ENCODE measurements at regions not wholly inside any gene's neighbourhood (a gene's known extent, or its start where the extent isn't known, plus 50 kb on each side); places are given as distances from the start of the nearest gene placed in this dataset.

DNA sequence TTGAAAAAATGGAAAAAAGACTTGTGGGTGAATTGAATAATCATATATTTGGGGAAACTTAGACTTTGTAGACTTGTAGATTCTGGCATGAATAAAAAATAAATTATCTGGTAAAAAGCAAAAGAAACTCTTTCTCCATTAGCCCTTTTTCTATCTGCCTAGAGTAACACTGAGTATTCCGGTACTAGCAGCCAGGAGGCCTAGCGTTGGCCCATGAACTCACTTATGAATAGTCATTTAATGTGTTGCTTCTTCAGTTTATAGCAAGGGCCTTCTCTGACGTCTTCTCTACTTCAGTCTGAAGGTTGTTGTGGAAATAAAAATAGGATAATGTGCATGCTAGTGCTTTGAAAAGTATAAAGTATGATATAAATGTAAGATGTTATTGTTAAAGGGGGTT, 851.2 kb upstream of the NR2F2 start:
- DNase-seq = no peak

DNA sequence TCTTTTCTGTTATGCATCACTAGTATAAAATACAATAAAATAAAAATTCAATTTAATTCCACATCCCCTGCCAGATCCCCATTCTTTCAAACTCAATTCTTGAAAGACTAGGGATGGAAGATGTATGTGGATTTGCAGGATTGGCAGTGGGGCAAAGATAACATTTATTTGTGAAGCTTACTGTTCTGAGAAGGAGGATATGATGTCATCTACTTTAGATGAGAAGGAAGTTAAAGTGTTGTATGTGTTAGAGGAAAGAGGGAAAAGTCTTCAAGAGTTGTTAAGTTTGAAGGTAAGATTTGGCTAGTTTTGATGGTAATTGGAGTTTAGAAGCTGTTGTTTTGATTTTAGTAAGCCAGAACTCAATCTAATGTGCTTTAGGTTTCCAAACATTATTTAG, 845.1 kb upstream of the NR2F2 start:
- no peak for DNase-seq

DNA sequence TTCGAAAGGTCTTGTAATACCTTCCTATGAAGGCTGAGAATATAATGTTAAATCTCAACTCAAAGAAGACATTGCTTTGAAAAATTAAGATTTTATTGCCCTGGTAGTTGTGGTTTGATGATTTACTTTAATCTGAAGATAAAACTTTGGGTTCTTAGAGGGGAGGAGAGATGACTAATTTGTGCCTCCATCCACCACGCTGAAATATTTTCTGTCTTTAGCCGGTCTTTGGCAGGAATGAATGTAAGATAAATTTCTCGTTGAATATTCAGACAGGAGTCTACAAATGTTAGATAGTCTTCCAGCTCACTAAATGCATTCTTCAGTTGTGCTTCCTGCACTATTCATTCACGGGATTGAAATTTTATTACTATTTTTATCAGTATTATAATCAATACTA, 844.3 kb upstream of the NR2F2 start:
- no peak for DNase-seq

DNA sequence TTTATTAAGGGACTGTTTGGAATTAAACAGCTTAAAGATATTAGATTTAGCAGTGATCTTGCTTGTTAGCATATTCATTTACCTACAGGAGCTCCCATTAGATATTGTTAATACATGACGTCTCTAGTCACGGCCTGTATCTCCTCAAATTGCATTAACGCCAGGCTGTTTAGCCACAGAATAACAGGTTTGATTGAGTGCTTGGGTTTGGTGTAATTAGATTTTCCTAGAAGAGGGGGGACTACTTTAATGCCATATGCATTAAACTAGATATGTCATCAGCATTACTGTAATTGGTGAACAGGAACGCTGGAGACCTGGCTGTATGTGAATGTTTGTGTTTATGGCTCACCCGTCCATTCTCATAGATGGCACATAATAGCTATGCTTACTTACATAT, 841.4 kb upstream of the NR2F2 start:
- no peak for DNase-seq

DNA sequence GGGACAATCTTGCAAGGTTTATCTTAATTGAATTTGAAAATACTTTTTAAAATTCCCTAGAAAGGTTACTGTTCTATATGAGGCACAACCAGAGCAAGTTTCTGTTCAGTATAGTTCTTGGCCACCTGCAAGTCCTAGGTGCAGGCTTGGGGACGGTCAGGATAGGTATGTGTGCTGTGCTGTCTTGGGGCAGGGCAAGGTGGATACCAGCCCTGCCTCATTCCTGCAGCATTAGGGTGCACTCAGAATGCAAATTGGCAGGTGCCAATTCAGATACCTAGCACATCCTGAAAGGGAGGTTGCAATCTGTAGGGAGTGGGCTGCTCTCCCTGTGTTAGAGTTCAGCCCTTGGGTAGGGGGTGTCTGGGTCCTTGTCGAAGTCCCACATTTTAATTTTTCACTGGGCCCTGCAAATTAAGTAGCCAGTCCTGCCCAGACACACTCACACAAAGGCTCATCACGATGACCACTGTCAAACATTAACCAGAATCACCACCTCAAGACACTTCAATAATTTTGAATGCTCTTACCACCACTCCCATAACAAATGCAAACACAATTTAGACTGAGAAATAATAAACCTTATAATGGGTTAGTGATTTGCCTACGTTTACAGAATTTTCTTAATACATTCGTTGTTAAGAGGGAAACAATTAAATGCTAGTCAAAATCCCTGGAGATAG, 838.0 kb upstream of the NR2F2 start:
- no peak for DNase-seq

DNA sequence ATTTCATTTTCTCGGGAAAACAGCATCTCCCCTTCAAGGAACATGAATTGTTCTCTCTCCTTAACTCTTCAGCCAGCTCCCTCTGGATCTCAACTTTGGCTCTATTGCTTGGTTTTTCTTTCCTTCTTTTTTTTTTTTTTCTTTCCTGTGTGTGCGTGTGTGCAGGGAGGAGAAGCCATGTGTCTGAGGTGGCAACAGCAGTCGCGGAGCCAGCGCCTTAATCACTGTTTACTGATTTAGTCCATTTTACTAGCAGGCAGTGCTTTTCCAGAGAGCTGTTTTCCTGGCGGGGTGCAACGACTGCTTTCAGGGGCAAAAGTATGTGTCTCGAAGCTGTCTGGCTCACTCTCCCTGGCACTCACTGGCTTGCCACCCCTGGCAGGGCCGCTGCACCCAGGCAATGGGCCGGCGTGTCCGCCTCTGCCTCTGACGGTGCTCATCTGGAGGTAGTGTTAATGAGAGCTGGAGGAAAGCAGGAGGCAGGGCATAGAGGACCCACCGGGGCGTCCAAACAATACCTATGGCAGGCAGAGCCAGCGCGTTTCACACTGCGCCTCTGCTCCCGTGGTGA, 835.4 kb upstream of the NR2F2 start:
- DNase-seq = peak in 18 of 51 donors; percentile 1 to 40 (median 8)

DNA sequence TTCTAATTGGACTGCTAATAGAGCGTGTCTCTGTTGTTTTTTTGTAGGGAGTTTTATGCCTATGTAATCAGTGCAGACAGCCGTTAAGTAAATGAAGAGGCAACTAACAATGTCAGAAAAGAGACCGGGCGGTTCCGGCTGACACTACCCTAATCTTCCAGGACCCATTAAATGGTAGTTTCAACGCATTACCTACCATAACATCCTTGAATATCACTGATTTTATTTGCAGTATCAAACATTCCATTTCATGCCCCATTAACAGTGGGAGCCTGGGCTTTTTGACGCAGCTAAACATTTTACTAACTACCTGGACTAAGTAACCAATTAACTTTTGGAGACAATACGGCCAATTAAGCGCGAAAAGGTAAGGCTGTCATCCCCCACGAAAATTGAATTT, 832.9 kb upstream of the NR2F2 start:
- DNase-seq = no peak

DNA sequence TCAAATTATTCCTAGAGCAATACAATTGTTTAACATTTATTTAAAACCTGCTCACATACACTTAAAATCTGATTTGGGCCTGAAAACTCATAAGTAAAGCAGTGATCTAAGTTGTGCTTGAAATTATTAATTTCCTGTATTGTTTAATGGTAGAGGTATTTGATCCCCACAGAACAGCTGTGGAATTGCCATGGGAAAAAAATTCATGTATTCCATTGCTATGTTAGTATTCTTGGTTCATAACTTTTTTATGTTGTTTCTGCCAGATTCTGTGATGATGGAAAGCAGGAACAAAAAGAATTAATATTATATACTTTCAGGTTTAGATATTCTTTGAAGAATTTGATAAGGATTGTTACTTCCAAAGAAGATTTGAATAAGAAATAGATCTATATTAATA, 831.5 kb upstream of the NR2F2 start:
- no peak for DNase-seq

DNA sequence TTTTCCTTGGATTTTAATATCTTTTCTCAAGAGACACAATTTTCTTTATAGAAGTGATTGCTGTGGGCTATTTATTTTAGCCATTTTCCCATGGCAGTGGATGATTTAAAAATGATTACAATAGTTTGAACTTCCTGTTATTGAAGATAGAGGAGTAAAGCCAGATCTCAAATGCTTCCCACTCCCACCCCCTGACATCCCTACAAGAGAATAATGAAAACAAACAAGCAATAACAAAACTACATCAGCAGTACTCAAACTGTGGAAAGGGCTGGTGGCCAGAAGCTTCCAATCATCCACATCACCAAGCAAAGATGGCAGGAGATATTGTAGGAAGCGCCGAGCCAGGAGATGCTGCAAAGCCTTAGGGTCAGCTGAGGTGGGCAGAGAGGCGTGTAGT, 831.1 kb upstream of the NR2F2 start:
- no peak for DNase-seq

DNA sequence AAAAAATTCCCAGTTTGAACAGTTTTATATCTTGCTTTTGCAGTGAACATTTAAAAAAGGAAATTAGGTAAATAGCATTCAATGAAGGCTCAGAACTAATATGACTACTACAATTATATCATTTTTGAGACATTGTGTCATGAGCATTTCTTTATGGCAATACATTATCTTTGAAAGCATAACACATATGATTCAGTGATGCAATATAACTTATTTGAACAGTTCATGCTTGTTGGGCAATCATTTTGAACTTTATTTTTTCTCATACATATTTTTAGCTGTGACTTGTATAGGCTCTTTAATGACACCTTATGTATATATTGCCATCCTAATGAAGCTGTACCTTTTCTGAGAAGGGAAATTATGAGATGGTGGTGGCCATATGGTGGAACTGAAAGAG, 828.6 kb upstream of the NR2F2 start:
- DNase-seq = no peak

DNA sequence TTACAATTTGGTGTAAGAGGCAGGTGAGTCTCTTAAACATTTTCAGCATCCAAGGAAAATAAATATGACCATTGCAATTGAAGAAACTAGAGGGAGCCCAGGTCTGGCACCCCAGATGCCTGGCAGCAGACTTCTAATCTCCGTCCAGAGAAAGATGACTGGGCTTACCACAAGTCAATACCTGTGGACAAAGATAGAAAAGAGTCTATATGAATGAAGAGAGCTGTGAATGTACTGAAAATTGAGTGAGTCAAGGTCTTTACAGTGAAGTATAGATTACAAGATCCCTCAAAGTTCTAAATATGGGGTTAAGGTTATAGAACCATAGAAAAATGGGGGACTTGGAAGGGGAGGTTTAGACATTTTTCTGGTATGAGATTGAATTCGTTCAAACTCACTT, 827.4 kb upstream of the NR2F2 start:
- DNase-seq = no peak

DNA sequence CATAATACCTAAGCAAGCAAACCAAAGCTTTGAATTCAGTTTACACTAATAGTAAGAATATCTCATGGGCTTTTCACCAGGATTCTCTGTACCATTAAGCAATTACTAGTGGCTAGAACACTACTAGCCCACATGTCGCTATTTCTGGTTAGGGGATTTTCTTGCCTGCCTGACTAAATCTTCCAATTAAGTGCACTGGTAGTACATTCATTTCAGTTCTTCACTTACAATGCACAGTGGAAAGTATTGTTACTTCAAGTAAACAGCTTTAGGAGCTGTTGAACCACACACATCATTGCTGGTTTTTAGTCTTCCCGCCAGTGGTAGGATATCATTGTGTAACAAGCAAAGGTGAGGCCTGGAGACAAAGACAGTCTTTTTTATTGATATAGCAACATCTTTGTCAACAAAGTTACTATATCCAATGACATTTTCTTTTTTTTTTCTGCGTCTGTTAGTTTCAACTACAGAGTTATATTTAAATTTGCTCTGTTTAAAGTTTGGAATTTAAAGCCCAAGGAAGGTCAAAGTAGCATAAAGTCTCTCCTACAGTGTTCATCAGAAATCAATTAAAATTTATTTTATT, 826.8 kb upstream of the NR2F2 start:
- no peak for DNase-seq

DNA sequence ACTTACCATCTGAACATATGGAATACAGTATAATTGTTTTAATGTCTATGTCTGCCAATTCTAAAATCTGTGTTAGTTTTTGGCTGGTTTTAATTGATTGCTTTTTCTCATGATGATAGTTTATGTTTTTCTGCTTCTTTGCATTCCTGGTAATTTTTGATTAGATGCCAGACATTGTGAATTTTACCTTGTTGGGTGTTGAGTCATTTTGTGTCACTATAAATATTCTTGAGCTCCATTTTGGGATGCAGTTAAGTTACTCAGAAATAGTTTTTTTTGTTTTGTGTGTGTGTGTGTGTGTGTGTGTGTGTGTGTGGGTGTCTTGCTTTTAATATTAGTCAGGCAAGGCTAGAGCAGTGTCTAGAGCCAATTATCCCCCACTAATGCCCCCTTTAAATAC, 818.8 kb upstream of the NR2F2 start:
- no peak for DNase-seq

DNA sequence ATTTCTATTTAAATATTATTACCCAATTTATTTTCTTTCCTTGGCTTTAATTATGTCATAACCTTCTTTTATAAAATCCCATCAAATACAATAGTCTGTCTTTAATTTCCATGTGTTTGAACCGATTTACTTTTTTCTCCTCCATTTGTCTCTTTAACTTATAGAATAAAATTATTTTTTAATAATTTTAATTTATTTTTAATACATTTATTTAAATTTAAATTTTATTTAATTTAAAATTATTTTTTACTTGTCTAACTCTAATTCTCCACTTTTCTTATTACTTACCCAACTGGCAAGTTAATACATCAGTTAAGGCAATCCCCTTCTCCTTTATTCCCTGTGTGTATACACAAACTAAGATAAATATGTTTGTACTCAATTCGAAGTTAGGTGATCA, 817.6 kb upstream of the NR2F2 start:
- DNase-seq = no peak

DNA sequence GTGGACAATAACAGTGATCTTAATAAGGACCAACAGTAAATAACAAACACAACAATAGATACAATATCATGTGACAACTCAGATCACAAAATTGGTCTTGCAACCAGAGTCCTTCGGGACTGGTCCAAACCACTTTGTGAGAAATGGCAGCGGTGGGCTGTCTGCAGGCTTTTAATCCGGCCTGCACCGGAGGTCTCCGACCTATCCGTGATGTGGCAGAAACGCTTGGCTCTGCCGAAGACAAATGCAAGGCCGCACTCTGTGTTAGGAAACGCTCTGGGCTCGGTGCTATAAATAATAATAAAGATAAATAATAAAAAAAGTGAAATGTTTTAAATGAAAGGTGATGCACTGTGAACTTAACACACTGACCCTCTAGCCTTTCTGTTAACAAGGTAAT, 810.6 kb upstream of the NR2F2 start:
- DNase-seq = no peak

DNA sequence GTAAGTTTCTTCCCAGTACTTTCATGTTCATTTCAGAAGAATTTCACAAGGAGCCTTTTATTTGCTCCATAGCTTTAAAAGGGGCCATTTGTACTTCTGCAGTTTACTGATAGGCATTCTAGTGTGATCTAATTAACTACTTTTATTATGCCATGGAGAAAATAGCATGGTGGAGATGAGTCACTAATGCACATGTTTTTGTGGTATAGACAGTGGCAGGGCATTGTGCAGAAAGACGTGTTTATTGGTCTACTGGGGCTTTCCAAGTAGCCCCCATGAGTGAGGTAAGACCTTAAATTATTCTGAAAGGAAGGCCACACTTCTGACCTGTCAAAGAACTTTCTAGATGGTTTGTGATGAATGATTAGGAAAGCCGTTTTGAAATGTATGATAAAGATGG, 810.0 kb upstream of the NR2F2 start:
- no peak for DNase-seq

DNA sequence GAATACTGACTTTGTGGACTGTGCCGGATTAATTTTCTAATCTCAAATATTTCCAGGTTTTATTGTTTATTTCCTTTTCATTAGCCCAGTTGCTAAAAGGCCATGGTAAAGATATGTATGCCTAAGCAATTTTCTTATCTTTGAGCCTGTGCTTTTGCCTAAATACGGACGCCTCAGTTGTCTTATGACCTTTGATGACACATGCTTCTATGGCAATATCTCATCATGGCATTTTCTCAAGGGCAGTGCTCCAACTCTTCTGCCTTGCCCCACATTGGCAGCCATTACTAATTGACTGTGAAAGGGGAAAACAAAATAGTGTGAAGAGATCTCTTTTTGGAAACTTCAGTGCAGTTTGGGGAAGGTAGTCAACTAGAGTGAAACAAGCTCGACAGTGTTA, 809.6 kb upstream of the NR2F2 start:
- no peak for DNase-seq

DNA sequence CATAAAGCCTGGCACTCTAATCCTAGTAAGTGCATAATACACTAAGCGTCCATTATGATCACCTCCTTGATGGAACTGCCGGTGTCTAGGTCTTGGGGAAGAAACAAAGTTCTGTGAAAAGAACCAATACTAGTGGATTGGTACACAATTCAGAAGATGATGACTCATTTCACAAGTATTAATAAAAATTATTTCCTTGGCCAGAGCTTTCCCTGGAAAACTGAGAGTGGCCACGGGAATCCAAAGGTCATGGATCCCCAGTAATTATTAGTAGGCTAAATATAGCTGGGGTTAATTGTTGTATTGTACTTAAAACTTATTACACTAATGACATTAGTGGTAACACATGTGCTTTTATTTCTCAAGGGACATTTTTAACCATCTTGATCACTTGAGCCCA, 808.0 kb upstream of the NR2F2 start:
- DNase-seq = no peak

DNA sequence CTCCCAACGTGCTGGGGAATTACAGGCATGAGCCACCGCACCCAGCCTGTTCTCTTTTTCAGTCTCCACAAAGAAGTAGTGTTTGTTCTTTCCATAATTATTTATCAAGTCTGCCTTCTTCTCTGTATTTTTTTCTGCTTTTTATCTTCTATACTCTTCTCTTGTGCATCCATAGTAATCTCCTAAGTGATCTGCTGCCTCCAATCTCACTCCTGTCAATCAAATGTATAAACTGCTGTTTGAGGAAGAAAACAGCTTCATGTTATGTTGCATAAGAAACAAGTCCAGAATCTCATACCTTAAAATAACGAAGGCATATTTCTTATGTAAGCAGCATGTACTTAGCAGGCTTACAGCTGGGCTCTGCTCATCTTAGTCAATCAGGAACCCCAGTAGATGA, 801.6 kb upstream of the NR2F2 start:
- DNase-seq = no peak

DNA sequence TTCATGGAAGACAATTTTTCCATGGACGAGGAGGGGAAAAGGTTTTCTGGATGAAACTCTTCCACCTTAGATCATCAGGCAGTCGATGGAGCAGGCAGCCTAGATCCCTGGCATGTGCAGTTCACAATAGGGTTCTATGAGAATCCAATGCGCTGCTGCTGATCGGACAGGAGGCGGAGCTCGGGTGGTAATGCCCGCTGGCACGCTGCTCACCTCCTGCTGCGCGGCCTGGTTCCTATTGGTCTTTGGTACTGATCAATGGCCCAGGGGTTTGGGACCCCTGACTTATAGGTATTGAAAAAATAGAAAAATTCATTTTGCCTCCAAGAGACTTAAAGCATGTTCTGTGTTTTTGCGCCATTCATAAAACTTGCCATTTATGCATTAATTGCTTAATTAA, 793.9 kb upstream of the NR2F2 start:
- no peak for DNase-seq

DNA sequence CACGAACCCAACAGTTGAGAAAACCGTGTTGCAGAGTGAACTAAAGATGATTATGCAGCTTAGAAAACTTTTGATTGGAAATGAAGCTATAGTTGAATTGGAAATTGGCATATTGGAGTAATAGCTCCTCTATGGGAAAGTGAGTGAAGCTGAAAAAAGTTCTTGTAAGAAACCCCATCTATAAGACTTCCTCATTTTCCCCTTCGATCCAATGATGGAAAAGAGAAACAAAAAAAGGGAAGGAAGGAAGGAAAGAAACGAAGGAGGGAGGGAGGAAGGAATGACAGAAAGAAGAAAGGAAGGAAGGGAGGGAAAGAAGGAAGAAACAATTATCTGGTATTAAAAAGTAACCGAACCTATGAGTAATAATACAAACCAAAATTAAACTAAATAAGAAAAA, 791.8 kb upstream of the NR2F2 start:
- no peak for DNase-seq

DNA sequence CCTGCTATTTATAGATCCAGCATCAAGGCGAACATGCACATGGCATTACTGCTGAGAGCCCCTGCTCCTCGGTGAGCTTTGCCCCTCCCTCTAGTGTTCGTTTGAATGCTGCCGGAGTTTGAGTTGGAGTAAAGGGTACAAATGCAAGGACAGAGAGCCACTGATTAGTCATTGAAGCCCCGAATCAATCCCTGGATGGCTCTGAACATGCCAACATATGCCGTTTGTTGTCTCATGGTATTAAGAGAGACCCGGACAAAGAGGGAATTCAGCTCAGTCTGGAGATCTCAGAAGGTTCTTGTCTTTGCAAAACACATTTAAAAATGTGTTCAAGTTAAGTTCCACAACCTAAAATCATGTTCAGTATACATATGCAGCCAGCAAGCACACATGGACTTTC, 789.2 kb upstream of the NR2F2 start:
- no peak for DNase-seq

DNA sequence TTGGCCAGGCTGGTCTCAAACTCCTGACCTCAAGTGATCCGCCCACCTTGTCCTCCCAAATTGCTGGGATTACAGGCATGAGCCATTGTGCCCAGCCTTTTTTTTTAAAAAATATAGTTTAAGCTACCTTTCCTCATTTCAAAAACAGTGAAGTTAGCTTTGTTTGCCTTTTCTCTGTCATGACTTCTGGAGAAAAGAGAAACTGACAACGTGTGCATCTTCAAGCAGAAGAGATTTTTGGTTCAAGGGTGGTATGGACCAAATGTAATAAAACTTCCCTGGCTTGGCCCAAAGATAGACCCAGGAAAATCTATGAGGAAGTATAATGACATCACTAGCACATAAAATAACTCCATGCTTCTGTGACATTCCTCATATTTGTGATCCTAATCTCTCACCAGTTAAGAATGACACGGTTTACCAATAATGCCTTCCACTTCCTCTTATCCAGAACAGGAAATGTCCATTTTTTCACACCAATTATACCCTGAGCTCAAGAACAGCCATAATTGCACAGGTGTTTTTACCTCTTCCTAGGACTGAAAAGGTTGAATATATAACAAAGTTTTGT, 781.2 kb upstream of the NR2F2 start:
- DNase-seq = no peak

All from hypothalamus (tissue), 51 donors.